Neural progenitor cell (in vitro differentiated cells): ENCODE measurements at regions not wholly inside any gene's neighbourhood (a gene's known extent, or its start where the extent isn't known, plus 50 kb on each side); places are given as distances from the start of the nearest gene placed in this dataset.

Experiments
- EZH2 ChIP-seq: fragments of 200-600 bp; sonication (generic); IDR thresholded peaks from 2 replicates; pipeline ENCODE4 v1.6.1; 2017; ENCODE audit warnings: antibody characterized with exemption, mild to moderate bottlenecking, moderate library complexity
- EZH2phosphoT487 ChIP-seq: fragments of 200-600 bp; sonication (generic); IDR thresholded peaks from 2 replicates; pipeline ENCODE4 v1.6.1; 2017; ENCODE audit warnings: antibody characterized with exemption
- TF ChIP-seq, protein P1 (sequence below): fragments of 200-600 bp; sonication (generic); IDR thresholded peaks from 2 replicates; pipeline ENCODE4 v1.5.1; 2017; ENCODE audit warnings: antibody characterized with exemption, mild to moderate bottlenecking

DNA sequence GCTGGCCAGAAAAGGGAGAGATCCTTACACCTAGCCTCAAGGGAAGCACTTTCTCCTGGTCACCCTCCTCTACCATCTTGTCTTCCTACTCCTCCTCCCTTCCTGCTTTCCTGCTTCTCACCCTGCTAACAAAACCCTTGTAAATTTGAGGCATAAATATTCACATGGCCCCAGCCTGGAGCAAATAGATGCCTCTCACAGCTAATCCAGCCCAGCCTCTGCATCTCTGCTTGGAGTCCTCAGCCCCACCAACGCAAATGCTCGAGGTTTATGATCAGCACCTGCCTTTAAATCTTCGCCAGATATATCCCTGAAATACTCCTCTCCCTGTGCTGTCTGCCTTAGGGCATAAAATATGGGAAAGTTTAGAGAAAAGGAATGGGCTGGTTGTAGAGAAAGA lies 205.2 kb upstream of the CDH5 start:
- TF ChIP-seq, protein P1, sequence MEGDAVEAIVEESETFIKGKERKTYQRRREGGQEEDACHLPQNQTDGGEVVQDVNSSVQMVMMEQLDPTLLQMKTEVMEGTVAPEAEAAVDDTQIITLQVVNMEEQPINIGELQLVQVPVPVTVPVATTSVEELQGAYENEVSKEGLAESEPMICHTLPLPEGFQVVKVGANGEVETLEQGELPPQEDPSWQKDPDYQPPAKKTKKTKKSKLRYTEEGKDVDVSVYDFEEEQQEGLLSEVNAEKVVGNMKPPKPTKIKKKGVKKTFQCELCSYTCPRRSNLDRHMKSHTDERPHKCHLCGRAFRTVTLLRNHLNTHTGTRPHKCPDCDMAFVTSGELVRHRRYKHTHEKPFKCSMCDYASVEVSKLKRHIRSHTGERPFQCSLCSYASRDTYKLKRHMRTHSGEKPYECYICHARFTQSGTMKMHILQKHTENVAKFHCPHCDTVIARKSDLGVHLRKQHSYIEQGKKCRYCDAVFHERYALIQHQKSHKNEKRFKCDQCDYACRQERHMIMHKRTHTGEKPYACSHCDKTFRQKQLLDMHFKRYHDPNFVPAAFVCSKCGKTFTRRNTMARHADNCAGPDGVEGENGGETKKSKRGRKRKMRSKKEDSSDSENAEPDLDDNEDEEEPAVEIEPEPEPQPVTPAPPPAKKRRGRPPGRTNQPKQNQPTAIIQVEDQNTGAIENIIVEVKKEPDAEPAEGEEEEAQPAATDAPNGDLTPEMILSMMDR, result no peak
- TF ChIP-seq EZH2phosphoT487 (no peak), EZH2 (no peak)
